ENCODE measurements at regions not wholly inside any gene's neighbourhood (a gene's known extent, or its start where the extent isn't known, plus 50 kb on each side); places are given as distances from the start of the nearest gene placed in this dataset.

DNA sequence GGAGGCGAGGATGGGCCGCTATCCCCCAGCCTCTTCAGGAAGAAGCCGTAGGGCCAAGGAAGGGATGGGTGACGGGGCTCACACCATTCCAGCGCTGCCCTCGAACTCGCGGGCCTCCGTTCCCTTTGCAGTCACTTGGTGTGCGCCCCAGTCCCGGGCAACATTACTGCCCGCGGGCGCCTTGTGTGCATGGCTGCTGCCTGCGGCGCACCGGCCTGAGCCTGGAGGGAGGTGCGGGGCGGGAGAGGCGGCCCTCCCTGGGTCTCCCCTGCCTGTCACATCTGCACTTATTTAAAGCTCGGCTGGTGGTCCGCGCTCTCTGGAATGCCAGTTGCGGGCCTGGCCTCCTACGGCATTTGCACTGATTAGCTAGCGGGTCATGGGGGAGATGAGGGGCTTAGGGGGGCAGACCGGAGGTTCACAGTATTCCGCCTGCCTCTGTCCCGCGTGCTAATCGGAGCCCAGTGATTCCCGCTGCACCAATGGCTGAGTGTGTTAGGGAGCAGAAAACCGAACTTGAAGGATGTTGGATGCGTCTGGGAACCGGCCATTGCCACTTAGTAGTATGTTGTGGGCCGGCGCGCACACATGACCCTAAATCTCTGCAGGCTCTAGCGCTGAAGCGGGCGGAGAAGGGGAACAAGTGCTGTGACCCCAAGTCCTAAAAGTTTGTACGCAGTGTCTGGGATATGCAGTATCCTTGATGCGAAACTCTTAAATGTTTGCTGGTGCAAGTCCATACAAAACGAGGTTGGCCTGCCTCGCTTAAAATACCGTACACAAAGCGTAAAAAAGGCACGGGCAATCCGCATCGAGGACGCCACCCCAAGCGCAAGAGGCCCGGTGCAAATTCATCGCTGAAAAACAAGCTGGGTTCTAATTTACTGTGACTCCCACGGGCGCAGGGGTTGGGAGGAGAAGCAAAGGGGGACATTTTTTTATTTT, 161.2 kb upstream of the SIX2 start:
- intact Hi-C loops (cut with micrococcal nuclease; ENCODE audit: unreplicated experiment): no loop called here
- no TSS peak for BruUV-seq (replicated peaks)
- Histone ChIP-seq H3K4me1 (ENCODE audit: insufficient read depth, low read length, poor library complexity, severe bottlenecking) (no peaks in the 10 kb centered on the region), H3K27me3 (replicated peaks; ENCODE audit: insufficient read depth, low read depth, low read length, poor library complexity) (peaks cover 87% of the 10 kb centered on the region), H3K9me3 (ENCODE audit: low read depth, low read length, poor library complexity, severe bottlenecking) (no peaks in the 10 kb centered on the region), H3K4me3 (ENCODE audit: low read depth, low read length, poor library complexity, severe bottlenecking) (no peak overlapping the region), H3K27ac (ENCODE audit: low read depth, low read length, poor library complexity, severe bottlenecking) (no peak overlapping the region), H3K36me3 (ENCODE audit: insufficient read depth, low read length, poor library complexity, severe bottlenecking) (no peaks in the 10 kb centered on the region)
- TF ChIP-seq EZH2 (IDR thresholded peaks at IDR 0.05; ENCODE audit: borderline replicate concordance, low read depth, low read length, poor library complexity, severe bottlenecking): peak; percentile 68
- TF ChIP-seq CTCF (conservative IDR thresholded peaks at IDR 0.05; ENCODE audit: low read depth, low read length): no peak
- POLR2A ChIA-PET (ENCODE audit: low non-redundant PET): no interaction called here
- DNase-seq (ENCODE audit: low spot score): no peak
- CTCF ChIA-PET: no interaction called here

DNA sequence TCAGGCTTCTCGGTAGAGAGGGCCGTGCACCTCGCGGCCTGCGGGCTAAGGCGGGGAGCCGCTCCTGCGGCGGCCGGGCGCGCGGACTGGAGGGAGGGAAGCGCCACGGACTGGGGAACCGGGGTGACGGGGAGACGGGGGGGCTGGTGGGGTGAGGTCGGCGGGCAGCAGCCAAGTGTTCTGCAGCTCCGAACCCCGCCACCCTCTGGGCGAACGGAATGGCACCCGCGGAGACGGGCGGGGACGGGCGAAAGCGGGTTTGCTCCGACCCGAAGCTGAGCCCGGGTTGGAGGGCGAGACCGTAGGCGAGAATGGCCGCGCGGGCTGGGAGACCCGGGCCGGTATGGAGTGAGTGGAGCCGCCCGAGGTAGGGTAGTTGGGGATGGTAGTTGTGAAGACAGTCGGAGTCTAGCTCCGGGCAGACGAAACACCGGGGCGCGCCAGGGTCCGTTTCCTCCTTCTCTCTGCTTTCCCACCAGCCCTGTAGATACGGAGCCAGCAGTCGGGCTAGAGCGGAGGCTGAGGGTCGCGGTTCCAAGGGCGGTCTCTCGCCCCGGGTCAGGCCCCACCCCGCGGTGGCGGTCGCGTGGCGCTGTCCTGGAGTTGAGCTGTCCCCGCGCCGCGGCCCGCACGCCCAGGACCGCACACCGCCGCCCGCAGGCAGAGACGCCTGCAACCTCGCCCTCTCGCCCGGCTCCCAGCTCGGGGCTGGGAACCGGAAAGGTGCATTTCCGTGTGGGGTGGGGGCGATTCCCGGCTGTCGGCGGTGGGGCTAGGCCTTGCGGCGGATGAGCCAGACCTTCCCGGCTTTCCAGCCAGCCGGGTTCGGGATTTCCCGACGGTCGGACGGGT, 160.3 kb upstream of the SIX2 start:
- H3K9me3 ChIP-seq (ENCODE audit: low read depth, low read length, poor library complexity, severe bottlenecking): no peaks in the 10 kb centered on the region
- H3K27me3 ChIP-seq (replicated peaks; ENCODE audit: insufficient read depth, low read depth, low read length, poor library complexity): peaks cover 95% of the 10 kb centered on the region
- no peak for TF ChIP-seq CTCF (conservative IDR thresholded peaks at IDR 0.05; ENCODE audit: low read depth, low read length)
- TF ChIP-seq EZH2 (IDR thresholded peaks at IDR 0.05; ENCODE audit: borderline replicate concordance, low read depth, low read length, poor library complexity, severe bottlenecking): peak; percentile 91
- no peaks in the 10 kb centered on the region for H3K36me3 ChIP-seq (ENCODE audit: insufficient read depth, low read length, poor library complexity, severe bottlenecking)
- H3K27ac ChIP-seq (ENCODE audit: low read depth, low read length, poor library complexity, severe bottlenecking): no peak overlapping the region
- ChIA-PET CTCF (no interaction called here), POLR2A (ENCODE audit: low non-redundant PET) (no interaction called here)
- no peak for DNase-seq (ENCODE audit: low spot score)
- BruUV-seq (replicated peaks): no TSS peak
- peak overlapping the region; percentile 34 for H3K4me3 ChIP-seq (ENCODE audit: low read depth, low read length, poor library complexity, severe bottlenecking)
- no peaks in the 10 kb centered on the region for H3K4me1 ChIP-seq (ENCODE audit: insufficient read depth, low read length, poor library complexity, severe bottlenecking)
- intact Hi-C loops (cut with micrococcal nuclease; ENCODE audit: unreplicated experiment): loop anchor here (10.0 kb wide), 1 partner anchor 325 kb away; no protein-coding TSS in a partner anchor

DNA sequence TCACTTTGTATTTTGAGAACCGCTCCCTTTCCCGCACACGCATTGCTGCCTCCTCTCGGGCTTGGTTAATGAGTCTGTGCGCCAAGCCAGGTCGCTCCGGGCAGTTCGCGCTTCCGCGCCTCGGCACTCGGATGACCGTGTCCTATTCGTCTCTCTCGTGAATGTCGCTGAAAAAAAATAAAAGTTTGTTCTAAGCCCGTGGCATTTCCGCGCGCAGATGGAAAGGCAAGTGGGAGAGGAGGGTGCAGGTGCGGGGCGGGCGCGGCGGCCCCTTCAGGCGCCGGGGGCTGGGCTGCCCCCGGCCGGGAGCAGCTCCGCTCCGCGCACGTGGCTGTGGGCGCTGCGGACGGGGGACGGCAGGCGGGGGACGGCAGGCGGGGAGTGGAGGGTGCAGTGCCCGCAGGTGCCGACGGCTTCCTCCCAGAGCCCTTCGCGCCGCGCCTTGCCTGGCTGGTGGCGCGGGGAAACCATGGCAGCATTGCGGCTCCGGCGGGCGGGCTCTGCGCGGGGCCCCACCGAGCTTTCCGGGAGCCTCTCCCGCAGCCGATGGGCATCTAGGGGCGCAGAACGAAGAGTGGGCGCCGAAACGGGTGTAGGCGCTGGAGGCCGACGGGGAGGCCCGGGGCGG, 159.6 kb upstream of the SIX2 start:
- TF ChIP-seq CTCF (conservative IDR thresholded peaks at IDR 0.05; ENCODE audit: low read depth, low read length) (no peak), EZH2 (IDR thresholded peaks at IDR 0.05; ENCODE audit: borderline replicate concordance, low read depth, low read length, poor library complexity, severe bottlenecking) (peak; percentile 77)
- H3K9me3 ChIP-seq (ENCODE audit: low read depth, low read length, poor library complexity, severe bottlenecking): no peaks in the 10 kb centered on the region
- no peaks in the 10 kb centered on the region for H3K36me3 ChIP-seq (ENCODE audit: insufficient read depth, low read length, poor library complexity, severe bottlenecking)
- POLR2A ChIA-PET (ENCODE audit: low non-redundant PET): no interaction called here
- peak overlapping the region; percentile 34 for H3K4me3 ChIP-seq (ENCODE audit: low read depth, low read length, poor library complexity, severe bottlenecking)
- H3K27ac ChIP-seq (ENCODE audit: low read depth, low read length, poor library complexity, severe bottlenecking): no peak overlapping the region
- no TSS peak for BruUV-seq (replicated peaks)
- CTCF ChIA-PET: no interaction called here
- no peaks in the 10 kb centered on the region for H3K4me1 ChIP-seq (ENCODE audit: insufficient read depth, low read length, poor library complexity, severe bottlenecking)
- H3K27me3 ChIP-seq (replicated peaks; ENCODE audit: insufficient read depth, low read depth, low read length, poor library complexity): peaks cover 95% of the 10 kb centered on the region
- DNase-seq (ENCODE audit: low spot score): no peak
- intact Hi-C loops (cut with micrococcal nuclease; ENCODE audit: unreplicated experiment): loop anchor here (10.0 kb wide), 1 partner anchor 326 kb away; no protein-coding TSS in a partner anchor

Data from A673 (cell line).